SW480 (cell line): ENCODE measurements at regions not wholly inside any gene's neighbourhood (a gene's known extent, or its start where the extent isn't known, plus 50 kb on each side); places are given as distances from the start of the nearest gene placed in this dataset.
"Not testable (repeated sequence)": the region's sequence is repeated elsewhere in the genome, so short reads cannot be mapped to it uniquely, and the experiment has no call there.

Experiments
- DNase-seq: peaks from one replicate; pipeline ENCODE4 v3.0.0-alpha.2; 2016; ENCODE audit warnings: low spot score

DNA sequence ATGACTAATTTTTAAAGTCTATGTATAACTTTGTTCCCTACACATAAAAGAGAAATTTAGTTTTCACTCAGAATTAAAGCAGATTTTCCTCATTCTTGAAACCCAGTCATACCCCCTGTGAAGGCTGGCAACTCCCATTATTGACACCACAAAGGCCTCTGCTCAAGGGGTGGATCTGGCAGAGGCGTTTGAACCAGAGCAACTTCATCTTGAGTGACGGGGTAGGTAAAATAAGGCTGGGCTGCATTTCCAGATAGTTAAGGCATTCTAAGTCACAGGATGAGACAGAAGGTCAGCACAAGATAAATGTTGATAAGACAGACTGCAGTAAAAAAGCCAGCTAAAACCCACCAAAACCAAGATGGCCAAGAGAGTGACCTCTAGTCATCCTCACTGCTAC, 177.2 kb upstream of the OR13F1 start:
- no peak for DNase-seq

DNA sequence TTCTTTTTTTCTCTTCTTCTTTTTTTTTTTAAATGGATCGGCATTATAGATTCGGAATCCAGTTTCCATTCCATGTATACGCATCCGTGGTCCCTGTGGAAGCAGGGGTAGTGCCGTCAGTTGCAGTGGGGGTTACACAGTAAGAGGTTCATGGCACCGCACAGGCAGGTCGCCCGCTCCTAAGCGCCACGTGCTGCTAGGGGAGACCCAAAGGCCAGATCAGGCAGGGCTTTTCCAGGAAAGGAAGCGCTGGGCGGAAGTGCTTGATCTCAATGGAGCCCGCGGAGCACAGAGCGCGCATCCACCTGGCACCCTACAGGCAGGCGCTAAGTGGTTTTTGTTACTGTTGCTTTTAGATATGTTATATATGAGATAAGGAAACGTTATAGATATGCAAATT, 174.8 kb upstream of the OR13F1 start:
- no peak for DNase-seq

DNA sequence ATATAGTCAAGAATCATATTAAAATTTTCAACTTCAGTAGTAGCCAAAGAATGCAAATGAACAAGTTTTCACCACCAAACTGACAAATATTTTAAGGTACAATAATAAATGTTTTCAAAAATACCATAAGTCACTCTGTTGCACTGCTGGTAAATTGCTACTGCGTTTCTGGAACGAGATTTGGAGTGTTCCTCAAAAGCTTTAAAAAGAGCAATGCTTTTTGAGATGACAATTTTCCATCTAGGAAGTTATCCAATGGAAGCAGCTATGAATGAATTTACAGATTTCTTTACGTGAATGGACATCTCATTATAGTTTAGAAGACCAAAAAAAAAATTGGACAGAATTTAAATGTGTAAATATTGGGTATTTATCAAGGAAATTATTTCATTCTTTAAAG, 173.2 kb upstream of the OR13F1 start:
- DNase-seq, result no peak

DNA sequence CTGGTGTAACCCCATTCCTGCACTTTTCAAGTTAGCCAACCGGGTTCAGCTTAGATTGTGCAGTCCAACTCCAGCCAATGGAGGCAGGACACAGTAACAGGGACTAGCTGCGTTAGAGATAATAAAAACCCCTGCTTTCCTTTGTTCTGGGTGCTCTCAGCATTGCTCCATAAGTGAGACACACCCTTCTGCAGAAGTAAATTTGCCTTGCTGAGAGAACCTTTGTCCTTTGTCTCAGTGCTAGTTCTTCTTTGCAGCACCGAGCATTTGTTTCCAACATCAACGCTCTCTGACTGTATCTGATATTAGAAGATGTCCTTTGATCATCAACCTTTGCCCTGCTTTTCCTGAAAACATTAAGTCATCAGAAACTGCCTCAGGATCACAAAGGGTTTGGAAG, 169.5 kb upstream of the OR13F1 start:
- no peak for DNase-seq

DNA sequence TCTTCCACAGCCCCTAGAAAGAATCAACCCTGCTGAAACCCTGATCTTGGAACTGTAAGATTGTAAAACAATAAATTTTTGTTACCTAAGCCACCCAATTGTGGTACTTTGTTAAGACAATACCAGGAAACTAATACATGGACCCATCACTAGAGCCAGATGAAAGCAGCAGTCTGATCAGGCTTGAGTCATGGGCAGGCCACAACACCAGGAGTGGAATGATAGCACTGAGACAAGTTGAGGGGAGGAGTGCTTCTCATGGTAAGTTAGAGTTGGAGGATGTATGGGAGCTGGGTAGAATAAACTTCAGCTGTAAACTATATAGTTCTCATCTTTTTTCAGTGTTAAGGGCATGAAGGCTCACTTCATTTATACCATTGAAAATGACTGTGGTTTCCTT, 164.4 kb upstream of the OR13F1 start:
- no peak for DNase-seq

DNA sequence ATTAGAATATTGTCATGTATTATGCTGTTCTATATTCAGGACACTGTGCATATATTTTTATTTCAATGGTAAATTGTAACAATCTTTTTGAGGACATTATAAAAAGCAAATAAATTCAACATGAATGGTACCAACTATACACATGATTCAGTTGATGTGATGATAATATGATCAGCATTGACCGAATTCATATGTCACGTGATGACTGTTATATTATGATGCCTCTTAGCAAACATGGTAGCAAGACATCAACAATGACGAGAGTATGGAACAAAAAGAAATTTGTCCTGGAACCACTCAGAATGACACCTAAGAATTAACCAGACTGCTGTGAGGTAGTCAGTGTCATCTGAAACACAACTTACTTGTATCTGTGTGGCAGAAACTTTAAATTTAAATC, 161.5 kb upstream of the OR13F1 start:
- no peak for DNase-seq

DNA sequence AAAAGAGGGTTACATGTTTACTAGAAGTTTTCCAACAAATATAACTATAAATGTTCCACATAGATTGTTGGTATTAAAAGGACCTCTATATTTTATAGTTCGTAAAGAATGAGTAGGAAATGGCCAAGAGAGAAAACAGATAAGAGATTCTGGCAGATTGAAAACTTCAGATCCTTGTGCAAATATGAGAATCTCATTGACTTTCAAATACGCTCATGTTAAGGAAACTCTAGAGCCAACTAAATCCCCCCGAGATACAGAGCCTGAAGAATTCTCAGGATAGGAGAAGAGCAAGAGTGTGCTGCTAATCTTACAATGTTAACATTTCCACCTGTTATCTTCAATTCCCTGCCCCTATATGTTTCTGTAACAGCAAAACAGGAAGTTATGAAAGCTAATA, 159.0 kb upstream of the OR13F1 start:
- DNase-seq, result no peak

DNA sequence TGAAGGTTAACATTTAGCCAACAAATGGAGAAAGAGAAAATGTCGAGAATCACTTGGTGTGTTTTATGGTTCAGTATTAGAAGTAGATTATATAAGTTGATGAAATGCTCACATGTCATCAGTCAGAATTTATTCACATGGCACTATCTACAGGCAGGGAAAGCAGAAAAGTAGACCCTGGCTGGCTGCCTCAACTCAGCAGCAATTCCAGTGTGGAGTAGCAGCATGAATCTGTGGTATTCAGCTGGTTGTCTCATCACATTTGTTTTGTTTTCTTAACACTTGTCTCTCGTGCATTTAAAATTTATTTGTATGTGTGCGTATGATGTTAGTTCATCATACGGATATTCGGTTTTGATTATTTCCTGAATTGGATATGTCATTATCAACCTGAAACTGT, 153.5 kb upstream of the OR13F1 start:
- DNase-seq, result no peak

DNA sequence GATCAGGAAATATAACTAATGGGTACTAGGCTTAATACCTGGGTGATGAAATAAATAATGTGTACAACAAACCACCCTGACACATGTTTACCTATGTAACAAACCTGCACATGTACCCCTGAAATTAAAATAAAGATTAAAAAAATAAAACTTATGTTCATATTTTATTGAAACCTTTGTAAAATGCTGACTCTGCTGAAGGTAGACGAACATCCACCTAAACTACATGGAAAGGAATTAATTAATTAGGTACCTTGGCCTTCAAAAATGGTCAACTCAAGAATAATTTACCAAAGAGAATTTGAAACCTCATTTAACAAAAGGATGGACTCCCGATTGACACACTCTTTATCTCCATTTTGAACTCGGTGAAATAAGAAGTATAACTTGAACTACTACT, 152.3 kb upstream of the OR13F1 start:
- no peak for DNase-seq

DNA sequence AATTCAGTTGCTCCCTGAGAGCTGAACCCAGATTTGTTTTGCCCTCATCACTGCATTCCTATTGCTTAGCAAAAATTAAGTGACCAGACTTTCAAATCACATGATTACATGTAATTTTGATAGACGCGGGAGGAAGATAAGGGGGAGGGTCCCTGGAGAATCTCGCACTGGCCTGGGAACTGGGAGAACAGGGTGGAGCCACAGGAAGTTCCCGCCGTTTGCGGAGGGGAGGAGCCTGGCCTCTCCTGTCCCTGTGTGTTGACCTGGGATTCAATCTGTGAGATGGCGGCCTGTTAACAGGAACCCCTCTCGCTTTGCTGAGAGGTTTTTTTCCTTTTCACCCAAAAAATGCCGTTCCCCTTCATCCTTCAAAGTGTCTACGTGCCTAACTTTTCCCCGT, 142.9 kb upstream of the OR13F1 start:
- no peak for DNase-seq

DNA sequence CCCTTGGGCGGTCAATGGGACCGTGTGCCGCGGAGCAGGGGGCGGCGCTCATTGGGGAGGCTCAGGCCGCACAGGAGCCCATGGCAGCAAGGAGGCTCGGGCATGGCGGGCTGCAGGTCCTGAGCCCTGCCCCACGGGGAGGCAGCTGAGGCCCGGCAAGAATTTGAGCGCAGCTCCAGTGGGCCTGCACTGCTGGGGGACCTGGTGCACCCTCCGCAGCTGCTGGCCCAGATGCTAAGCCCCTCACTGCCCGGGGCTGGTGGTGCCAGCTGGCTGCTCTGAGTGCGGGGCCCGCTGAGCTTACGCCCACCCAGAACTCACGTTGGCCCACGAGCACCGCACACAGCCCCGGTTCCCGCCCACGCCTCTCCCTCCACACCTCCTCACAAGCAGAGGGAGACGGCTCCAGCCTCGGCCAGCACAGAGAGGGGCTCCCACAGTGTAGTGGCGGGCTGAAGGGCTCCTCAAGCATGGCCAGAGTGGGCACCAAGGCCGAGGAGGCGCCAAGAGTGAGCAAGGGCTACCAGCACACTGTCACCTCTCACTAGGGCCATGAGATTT, 141.1 kb upstream of the OR13F1 start:
- DNase-seq, result no peak

DNA sequence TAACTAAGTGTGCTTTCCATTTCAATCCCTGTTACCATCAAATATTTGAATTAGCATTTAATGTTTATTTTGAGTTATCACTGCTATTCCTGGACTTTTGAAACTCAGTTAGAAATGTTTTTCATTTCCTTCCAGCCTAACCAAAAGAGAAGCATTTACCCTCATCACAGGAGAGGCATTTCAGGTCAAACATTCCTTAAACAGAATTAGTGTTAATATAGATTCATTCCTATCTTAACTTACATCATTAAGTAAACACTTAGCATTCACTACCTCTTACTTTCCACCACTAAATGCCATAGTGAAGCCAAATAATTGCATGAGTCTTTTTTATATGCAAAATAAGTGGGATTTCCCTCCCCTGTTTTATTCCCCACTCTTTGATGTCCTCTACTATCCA, 136.6 kb upstream of the OR13F1 start:
- DNase-seq, result no peak

DNA sequence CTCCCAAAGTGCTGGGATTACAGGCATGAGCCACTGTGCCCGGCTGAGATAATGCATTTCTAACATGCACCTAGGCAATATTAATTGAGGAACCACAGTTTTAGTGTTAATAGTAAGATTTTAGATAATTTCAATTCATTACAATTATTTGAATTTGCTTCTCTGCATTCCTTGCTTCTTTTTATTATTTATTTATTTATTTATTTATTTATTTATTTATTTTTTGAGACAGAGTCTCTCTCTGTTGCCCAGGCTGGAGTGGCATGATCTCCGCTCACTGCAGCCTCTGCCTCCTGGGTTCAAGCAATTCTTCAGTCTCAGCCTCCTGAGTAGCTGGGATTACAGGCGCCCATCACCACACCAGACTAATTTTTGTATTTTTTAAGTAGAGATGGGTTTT, 135.7 kb upstream of the OR13F1 start:
- not testable (repeated sequence) for DNase-seq

DNA sequence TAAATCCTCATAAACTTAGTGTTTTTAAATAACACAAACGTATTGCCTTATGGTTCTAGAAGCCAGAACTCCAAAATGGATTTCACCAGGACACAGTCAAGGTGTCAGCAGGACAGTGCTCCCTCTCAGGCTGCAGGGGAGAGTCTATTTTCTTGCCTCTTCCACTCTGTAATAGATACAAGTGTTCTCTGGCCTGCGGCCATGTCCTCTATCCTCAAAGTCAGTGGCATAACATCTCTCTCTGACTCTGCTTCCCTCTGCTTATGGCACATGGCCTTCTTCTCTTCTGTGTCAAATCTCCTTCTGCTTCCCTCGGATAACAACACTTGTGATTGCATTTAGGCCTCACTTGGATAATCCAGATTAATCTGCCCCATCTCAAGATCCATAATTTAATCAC, 129.4 kb upstream of the OR13F1 start:
- DNase-seq, result no peak

DNA sequence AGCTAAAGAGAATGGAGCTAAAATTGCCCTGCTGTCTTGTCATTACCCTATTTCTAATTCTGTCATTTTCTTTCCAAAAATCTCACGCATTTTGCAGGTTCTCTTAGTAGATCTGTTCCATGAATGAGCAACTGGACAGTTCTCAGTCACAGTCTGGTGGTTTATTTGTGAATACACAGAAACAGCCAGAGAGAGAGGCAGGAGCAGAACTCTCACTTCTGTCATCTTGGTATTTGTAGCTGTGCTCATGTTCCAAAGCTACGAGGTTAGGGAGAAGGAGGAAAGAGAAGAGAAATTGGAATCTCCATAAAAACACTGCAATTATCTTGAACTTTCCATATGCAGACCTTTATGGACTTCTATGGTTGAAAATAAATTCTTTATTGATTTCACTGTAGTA, 118.0 kb upstream of the OR13F1 start:
- no peak for DNase-seq

DNA sequence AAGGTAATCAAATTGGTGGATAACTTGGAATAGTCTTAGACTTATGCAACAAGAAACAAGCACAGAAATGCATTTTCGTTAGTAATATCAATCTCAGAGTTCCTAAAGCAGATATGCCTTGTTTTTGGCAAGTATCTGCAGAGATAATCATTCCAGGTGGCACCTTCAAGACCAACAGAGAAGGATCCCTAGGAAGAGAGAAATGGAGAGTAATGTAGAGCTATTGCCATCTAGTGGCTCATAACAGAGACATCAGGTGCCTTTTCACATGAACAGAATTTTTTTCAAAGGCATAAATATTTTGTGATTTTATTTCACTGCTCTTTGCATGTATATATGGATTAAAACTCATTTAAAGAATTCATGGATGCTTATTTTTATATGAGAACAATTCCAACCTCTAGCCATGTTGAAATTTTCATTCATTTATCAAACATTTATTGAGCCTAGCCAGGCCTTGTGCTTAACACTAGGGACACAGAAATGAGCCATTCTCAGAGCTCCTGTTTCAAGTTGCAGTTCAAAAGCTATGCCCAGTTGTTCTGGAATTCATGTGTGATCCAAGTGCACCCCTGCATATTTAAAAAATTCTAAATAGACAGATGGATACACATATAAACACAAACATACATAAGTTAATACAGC, 117.5 kb upstream of the OR13F1 start:
- peak; percentile 63 for DNase-seq

DNA sequence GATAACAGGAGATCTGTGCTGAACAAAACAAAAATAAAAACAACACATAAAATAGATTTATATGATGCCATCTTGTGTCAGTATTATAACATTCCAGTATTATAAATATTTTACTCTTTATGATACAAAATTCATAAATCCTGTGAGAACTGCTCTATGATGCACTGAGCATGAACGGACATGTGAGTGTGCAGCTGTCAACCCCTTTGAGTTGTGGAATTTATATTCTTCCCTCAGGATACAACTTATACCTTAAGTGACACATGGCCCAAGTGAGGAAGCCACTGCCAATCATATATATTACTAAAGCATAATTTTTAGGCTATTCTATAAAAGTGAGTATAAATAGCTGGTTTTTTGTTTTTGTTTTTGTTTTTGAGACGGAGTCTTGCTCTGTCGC, 116.0 kb upstream of the OR13F1 start:
- DNase-seq, result no peak

DNA sequence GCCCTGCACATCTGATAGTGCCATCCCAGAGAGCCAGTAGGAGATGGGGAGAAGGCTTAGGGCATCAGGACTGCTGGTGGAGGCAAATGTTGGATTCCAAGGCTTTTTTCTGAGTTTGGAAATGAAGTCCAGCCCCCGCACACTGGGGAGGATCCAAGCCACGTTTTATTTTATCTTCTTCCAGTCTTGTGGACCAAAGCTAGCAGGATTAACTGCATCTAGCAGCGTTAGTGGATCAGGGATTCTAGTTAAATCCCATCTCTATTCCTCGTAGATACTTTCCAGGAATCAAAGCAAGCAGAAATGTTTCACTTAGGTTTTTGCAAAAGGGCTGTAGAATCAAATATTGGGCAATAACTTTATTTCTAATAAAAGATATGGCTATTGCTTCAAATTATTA, 114.7 kb upstream of the OR13F1 start:
- DNase-seq, result no peak

DNA sequence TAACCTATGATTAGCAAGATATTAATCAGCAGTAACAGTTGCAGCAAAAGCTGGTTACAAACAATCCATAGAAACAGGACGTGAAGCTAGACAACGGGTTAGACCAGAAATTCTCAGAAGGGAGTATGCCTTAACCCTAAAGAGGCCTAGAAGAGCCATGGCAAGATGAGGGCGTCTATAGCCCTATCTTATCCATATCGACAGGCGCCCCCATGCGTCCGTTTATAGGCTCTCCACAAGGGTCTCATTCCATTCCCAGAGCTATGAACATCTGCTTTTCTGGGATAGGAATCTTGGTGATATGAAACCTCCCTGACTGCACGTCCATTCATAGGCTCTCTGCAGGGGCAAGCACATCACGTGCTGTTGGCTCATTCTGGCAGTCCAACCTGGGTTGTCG, 109.2 kb upstream of the OR13F1 start:
- DNase-seq, result not testable (repeated sequence)

DNA sequence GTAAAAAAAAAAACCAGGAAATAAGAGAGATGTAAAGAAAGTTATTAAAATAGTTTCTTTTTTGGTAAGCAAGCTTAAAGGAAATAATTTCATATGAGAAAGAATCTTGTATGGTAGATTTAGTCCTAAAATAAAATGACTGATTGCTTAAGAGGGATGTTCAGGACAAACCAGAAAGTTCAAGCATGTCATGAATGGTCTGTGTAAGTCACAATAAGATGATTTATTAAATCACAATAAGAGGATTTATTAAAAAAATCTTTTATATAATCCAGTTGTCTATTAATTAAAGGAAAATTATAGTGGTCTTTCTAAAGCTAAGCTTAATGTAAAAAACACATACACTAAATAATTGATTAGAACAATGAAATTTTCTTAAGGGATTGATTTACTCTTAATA, 91.8 kb upstream of the OR13F1 start:
- DNase-seq, result no peak

DNA sequence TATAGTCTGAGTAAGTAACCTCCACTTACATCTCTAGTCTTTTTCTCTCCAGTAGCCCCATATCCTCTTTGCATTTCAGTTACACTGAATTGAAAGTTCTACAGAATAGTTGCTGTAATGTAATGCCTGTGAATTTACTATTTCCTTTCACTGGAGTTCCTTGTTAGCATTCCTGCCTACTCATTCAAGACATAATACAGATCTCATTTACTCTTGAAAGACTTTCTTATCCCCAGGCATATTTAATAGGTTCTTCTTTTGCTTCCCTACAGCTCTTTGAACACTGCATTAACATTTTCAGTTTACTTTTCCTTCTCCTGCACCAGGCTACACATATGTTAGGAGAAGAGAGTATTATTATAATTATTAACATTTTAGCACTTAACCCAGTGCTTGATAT, 87.6 kb upstream of the OR13F1 start:
- DNase-seq, result no peak

DNA sequence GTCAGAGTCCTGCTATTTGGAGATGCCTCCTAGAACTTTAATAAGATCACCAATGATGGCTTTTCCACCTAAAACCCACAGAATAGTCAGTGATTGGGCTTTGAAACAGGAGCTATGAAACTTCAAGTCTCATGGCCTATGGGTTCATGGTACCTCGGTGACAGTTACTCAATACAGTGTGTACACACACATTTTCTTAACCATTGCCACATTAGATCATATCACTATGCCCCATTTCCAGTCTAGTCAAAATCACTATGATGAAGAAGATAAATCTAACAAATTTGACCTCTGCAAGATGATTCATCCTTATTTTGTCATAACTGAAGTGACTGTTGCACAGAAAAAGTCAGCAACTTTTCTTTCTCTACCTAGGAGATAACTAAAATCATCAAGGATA, 86.8 kb upstream of the OR13F1 start:
- DNase-seq, result no peak

DNA sequence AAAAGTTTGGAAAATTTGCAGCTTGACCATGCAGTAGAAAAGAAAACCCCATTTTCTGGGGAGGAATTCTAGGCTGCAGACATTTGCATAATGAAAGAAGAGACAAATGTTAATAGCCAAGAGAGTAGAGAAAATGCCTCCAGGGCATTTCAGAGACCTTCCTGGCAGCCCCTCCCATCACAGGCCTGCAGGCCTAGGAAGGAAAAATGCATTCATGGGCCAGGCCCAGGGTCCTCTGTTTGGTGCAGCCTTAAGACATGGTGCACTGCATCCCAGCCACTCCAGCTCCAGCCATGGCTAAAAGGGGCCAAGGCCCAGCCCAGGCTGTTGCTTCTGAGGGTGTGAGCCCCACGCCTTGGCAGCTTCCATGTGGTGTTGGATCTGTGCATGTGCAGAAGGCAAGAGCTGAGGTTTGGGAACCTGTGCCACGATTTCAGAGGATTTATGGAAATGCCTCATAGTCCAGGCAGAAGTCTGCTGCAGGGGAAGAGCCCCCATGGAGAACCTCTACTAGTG, 75.0 kb upstream of the OR13F1 start:
- DNase-seq, result no peak

DNA sequence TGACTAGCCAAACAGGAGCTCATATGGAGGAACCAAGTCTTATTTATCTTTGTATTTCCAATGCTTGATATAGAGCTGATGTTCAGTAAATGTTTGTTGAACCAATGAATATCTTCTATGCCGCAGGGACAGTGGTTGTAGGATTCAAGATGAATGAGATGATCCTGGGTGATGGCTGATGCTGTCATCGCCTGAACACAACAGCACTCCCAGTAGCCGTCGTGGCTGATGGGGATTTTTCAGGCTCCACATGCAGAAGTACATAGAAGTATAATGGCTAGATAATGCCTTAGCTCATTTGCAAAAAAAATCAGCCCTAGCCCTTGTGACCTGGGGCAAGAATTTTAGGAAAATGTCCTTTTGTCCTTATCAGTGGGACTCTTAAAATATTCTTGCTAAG, 69.0 kb upstream of the OR13F1 start:
- no peak for DNase-seq
